HEK293T (cell line): ENCODE measurements at regions not wholly inside any gene's neighbourhood (a gene's known extent, or its start where the extent isn't known, plus 50 kb on each side); places are given as distances from the start of the nearest gene placed in this dataset.

Experiments
- BHLHE40 ChIP-seq: fragments of 450-650 bp; IDR thresholded peaks from 2 replicates; pipeline ENCODE4 v1.6.1; 2016; ENCODE audit warnings: mild to moderate bottlenecking, moderate library complexity, borderline replicate concordance
- FOXM1 ChIP-seq: fragments of 450-650 bp; IDR thresholded peaks from 2 replicates; pipeline ENCODE4 v1.6.1; 2017; ENCODE audit warnings: mild to moderate bottlenecking, borderline replicate concordance
- L3MBTL2 ChIP-seq: fragments of 450-650 bp; conservative IDR thresholded peaks from 2 replicates; pipeline ENCODE4 v1.6.1; 2016; ENCODE audit warnings: mild to moderate bottlenecking
- SUZ12 ChIP-seq: fragments of 450-650 bp; IDR thresholded peaks from 2 replicates; pipeline ENCODE4 v1.6.1; 2016; ENCODE audit warnings: mild to moderate bottlenecking
- TARDBP ChIP-seq: fragments of 450-650 bp; IDR thresholded peaks from 2 replicates; pipeline ENCODE4 v1.6.1; 2016

DNA sequence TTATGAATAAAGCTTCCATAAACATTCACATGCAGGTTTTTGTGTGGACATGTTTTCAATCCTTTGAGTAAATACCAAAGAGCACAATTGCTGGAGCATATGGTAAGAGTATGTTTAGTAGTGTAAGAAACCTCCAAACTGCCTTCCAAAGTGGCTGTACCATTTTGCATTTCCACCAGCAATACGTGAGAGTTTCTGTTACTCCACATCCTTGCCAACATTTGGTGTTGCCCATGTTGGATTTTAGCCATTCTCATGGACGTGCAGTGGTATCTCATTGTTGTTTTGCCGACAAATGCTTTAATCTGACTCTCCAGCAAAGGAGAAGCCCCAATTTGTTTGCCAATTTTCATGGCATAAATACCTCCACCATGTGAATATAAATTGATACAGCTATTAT lies 103.9 kb upstream of the TMEM45B start:
- TF ChIP-seq SUZ12 (no peak), TARDBP (no peak), FOXM1 (no peak), L3MBTL2 (no peak), BHLHE40 (no peak)
